Peyer's patch (tissue), 4 donors: ENCODE measurements at regions not wholly inside any gene's neighbourhood (a gene's known extent, or its start where the extent isn't known, plus 50 kb on each side); places are given as distances from the start of the nearest gene placed in this dataset.

Experiments used
- DNase-seq, 3 donors: peaks; one replicate each; pipeline ENCODE4 v3.0.0-alpha.2; 2017 to 2019
- H3K27ac ChIP-seq, 4 donors: fragments of 200-600 bp; sonication (generic); one replicate each; pipeline ENCODE4 v1.5.1; 2016 to 2019
- H3K27me3 ChIP-seq, 2 donors: fragments of 200-600 bp; sonication (generic); one replicate each; pipeline ENCODE4 v1.5.1; 2019
- H3K36me3 ChIP-seq, 3 donors: fragments of 200-600 bp; sonication (generic); one replicate each; pipeline ENCODE4 v1.5.1; 2016 to 2019
- H3K4me1 ChIP-seq, 4 donors: fragments of 200-600 bp; sonication (generic); one replicate each; pipeline ENCODE4 v1.5.1; 2016 to 2019
- H3K4me3 ChIP-seq, 4 donors: fragments of 200-600 bp; sonication (generic); 1 replicate in 3 of 4; 2 replicates in 1 of 4; pipeline ENCODE4 v1.5.1; 2016 to 2019; ENCODE audit warnings: mild to moderate bottlenecking in 1 of 4
- H3K9me3 ChIP-seq, 4 donors: fragments of 200-600 bp; sonication (generic); one replicate each; pipeline ENCODE4 v1.5.1; 2016 to 2019; ENCODE audit warnings: mild to moderate bottlenecking in 1 of 4
- POLR2A ChIP-seq, 2 donors: fragments of 450-650 bp; IDR thresholded peaks; one replicate each; pipeline ENCODE4 v1.5.1; 2017; ENCODE audit warnings: antibody characterized with exemption in 2 of 2, mild to moderate bottlenecking in 2 of 2, moderate library complexity in 2 of 2
- TF ChIP-seq, protein P1 (sequence below), 6 experiments: fragments of 450-650 bp in 4 of 6; fragments of 200-600 bp in 2 of 6; sonication (generic) in 1 of 6; IDR thresholded peaks; one replicate each; pipeline ENCODE4 v1.5.1; 2017 to 2019; ENCODE audit warnings: antibody characterized with exemption in 6 of 6, mild to moderate bottlenecking in 3 of 6, moderate library complexity in 1 of 6

DNA sequence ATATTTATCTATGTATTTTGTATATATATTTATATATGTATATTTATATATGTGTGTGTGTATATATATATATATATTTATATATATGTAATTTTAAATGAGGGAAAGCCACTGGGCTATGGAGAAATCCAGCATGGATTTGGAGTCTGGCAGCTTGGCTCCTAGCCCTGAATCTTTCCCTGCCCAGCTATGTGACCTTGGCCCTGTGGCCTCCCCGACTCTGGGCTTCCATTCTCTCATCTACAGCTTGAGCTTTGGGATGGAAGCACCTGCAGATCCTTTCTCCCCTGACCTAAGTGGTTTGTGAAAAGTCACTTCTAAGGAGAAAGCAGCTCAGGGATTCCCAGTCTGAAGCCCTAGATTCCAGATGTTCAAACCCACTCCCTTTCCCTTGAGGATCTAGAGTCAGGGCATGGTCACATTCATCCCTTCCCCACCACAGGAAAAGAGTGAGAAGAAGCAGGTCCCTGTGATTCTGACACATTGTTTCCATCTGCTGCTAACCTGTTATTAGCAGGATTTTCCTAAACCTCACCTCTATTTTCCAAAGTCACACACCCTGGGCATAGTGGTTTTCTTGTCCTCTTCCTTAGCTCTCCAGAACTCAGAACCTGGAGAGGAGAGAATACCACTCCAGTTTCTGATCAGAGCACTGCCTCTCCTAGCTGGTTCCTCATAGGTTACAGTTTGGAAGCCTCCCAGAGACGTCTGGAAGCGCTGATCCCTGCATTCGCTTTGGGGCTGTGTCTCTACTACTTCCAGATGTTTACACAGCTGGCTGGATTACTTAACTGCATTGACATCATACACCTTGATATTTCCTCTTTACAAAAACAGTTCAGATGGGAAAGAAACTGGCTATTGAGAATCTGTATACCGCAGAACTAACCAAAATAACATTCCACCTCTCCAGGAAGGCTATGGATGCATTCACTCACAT is 327.5 kb upstream of the ZMIZ1 start:
- Histone ChIP-seq H3K9me3 (no peaks in the 10 kb centered on the region), H3K27ac (no peak overlapping the region), H3K4me1 (peaks cover 0 to 8% (median 0%) of the 10 kb centered on the region in 4 donors), H3K4me3 (no peak overlapping the region), H3K27me3 (no peaks in the 10 kb centered on the region), H3K36me3 (no peaks in the 10 kb centered on the region)
- TF ChIP-seq, protein P1, sequence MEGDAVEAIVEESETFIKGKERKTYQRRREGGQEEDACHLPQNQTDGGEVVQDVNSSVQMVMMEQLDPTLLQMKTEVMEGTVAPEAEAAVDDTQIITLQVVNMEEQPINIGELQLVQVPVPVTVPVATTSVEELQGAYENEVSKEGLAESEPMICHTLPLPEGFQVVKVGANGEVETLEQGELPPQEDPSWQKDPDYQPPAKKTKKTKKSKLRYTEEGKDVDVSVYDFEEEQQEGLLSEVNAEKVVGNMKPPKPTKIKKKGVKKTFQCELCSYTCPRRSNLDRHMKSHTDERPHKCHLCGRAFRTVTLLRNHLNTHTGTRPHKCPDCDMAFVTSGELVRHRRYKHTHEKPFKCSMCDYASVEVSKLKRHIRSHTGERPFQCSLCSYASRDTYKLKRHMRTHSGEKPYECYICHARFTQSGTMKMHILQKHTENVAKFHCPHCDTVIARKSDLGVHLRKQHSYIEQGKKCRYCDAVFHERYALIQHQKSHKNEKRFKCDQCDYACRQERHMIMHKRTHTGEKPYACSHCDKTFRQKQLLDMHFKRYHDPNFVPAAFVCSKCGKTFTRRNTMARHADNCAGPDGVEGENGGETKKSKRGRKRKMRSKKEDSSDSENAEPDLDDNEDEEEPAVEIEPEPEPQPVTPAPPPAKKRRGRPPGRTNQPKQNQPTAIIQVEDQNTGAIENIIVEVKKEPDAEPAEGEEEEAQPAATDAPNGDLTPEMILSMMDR (IDR thresholded peaks at IDR 0.05) = no peak
- no peak for TF ChIP-seq POLR2A (IDR thresholded peaks at IDR 0.05)
- DNase-seq = no peak

DNA sequence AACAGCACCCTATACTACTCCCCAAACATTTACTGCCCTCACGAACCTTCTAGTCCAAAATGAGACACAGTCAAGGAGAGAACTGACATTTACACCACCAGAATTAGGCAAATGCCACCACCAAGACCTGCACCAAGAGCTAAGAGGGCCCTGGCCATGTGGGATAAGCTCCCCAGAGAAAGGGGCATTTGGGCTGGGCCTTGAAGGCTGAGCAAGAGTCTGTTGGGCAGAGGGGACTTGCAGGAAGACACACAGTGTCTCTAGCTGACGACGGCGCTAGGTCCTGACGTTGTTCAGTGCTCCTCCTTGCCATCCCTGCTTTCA is 326.4 kb upstream of the ZMIZ1 start:
- H3K27ac ChIP-seq = peak overlapping the region in 2 of 4 donors; percentile 13 to 44
- H3K36me3 ChIP-seq = no peaks in the 10 kb centered on the region
- TF ChIP-seq, protein P1 (IDR thresholded peaks at IDR 0.05) = no peak
- no peak for TF ChIP-seq POLR2A (IDR thresholded peaks at IDR 0.05)
- H3K9me3 ChIP-seq = no peaks in the 10 kb centered on the region
- H3K27me3 ChIP-seq = no peaks in the 10 kb centered on the region
- no peak for DNase-seq
- no peak overlapping the region for H3K4me3 ChIP-seq
- peaks cover 0 to 8% (median 0%) of the 10 kb centered on the region in 4 donors for H3K4me1 ChIP-seq

DNA sequence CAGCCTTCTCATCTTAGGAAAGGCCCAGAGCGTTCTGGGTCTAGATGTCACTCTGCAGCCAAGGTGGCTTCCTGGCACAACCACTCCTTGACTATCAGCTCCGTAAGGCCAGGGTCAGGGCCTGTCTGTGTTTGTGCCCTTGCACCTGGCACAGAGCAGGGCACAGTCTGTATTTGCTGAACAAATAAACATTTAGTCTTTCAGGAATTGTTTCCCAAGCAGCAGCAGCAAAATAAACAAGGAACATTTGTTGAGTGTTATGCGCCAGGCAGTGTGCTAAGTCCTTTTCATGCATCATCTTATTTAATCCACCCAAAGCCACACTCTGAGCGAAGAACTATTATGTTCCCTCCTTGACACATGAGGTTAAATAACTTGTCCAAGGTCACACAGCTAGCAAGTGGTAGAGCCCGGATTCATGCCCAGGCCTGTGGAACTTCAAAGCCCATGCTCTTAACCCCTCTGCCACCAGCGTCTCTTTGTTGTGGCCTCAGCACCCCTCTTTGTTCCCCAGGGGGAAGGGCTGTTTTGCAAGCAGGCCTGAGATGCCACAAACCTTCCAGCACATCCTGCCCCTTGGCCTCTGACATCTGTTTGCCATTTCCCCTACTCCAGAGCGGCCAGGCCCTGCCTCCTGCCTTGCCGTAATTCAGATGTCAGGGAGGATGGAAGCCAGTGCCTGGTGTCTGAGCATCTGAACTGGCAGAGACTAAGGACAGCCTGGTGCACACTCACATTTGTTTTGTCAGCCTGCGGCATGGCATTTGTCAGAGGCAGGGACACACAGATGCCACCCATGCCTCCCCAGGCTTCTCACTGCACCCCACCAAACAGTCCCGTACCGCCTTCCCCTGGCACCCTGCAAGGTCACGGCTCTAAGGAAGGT is 325.8 kb upstream of the ZMIZ1 start:
- Histone ChIP-seq H3K27me3 (no peaks in the 10 kb centered on the region), H3K36me3 (no peaks in the 10 kb centered on the region), H3K9me3 (no peaks in the 10 kb centered on the region), H3K27ac (peak overlapping the region in 2 of 4 donors; percentile 13 to 44), H3K4me1 (peaks cover 0 to 8% (median 0%) of the 10 kb centered on the region in 4 donors), H3K4me3 (no peak overlapping the region)
- no peak for DNase-seq
- TF ChIP-seq, protein P1 (IDR thresholded peaks at IDR 0.05) = no peak
- no peak for TF ChIP-seq POLR2A (IDR thresholded peaks at IDR 0.05)

DNA sequence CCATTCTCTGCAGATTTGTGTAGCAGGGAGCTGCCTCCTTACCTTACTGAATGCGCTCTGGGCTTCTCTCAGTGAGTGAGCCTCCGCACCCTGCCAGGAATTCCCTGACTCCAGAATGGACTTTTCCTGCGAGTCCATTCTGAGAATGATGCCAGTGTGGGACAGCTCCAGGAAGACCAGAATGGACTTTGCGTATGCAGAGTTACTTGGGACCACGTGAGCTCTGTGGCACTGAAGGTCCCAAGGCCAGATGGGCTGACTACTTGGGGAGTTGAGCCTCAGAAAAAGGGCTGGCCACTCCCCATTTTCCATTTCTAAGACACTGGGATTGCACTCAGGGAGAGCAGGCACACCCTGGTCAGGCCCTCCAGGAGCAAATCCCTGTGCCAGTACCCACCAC is 324.7 kb upstream of the ZMIZ1 start:
- Histone ChIP-seq H3K4me1 (peaks cover 0 to 8% (median 0%) of the 10 kb centered on the region in 4 donors), H3K4me3 (no peak overlapping the region), H3K36me3 (no peaks in the 10 kb centered on the region), H3K27me3 (no peaks in the 10 kb centered on the region), H3K27ac (no peak overlapping the region), H3K9me3 (no peaks in the 10 kb centered on the region)
- TF ChIP-seq, protein P1 (IDR thresholded peaks at IDR 0.05) = no peak
- TF ChIP-seq POLR2A (IDR thresholded peaks at IDR 0.05) = no peak
- DNase-seq = no peak

DNA sequence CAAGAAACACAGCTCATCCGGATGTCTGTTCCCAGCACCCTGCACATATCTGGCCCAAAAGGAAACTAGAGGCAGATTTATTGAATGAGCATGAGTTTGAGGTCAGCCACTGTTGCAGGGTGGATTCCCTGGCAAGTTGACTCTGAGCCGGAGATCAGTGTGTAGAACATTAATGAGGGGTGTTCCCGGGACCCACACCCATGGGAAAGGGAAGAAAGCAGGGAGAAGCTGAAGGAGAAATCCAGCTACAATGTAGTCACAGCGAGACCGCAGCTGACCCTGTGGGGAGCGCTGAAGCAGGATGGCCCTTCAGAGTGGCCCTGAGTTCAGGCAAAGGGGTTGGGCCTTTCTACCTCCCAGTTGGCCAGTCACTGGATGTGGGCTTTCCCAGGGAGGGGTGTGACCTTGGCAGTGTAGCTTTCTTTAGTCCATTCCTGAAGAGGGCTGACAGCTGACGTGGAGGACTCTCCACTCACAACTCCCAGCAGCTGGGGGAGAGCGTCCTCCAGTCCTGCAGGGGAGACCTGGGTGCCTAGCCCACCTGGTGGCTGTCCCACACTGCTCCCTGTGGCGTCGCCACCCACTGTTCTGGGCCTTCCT is 324.2 kb upstream of the ZMIZ1 start:
- peaks cover 0 to 8% (median 0%) of the 10 kb centered on the region in 4 donors for H3K4me1 ChIP-seq
- no peak overlapping the region for H3K27ac ChIP-seq
- H3K9me3 ChIP-seq = no peaks in the 10 kb centered on the region
- H3K27me3 ChIP-seq = no peaks in the 10 kb centered on the region
- no peaks in the 10 kb centered on the region for H3K36me3 ChIP-seq
- no peak for DNase-seq
- TF ChIP-seq POLR2A (IDR thresholded peaks at IDR 0.05) = no peak
- TF ChIP-seq, protein P1 (IDR thresholded peaks at IDR 0.05) = no peak
- no peak overlapping the region for H3K4me3 ChIP-seq
